ENCODE measurements at regions not wholly inside any gene's neighbourhood (a gene's known extent, or its start where the extent isn't known, plus 50 kb on each side); places are given as distances from the start of the nearest gene placed in this dataset.

DNA sequence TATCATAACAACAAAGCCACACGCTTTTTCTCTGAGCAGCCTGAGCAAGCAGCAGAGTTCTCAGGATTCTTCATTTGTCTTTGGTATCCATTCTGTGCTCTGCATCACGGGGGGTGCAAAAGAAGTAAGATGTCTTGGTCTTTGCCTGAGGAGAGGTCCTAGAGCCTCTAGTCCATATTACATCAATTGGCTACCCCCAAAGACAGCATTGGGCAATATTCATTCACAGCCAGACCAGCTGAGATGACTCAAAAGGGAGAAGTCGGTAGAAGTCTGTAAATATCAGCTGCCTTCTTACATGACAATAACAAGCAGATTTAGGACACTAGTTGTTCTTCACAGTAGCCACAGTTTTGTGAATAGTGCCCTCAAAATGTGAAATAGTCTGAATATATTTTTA, 66.6 kb downstream of the FZD1 start:
- Histone ChIP-seq H3K9me1 (ENCODE audit: control insufficient read depth, insufficient read depth, low read length) (no peaks in the 10 kb centered on the region), H3K27me3 (ENCODE audit: control insufficient read depth in 2 of 2, insufficient read depth in 2 of 2, low read length in 2 of 2) (no peaks in the 10 kb centered on the region; a peak in 2 of 5 replicates), H3K4me1 (replicated peaks in 1 of 2; ENCODE audit: control insufficient read depth in 2 of 2, insufficient read depth in 2 of 2, low read length in 2 of 2) (peaks cover 0 to 4% of the 10 kb centered on the region in 2 experiments; a peak in 2 of 5 replicates), H3K4me2 (ENCODE audit: insufficient read depth, low read length) (no peak overlapping the region), H3K36me3 (ENCODE audit: control insufficient read depth, insufficient read depth, low read length) (no peaks in the 10 kb centered on the region), H3K9me3 (replicated peaks; ENCODE audit: control insufficient read depth, insufficient read depth, low read depth, low read length) (no peaks in the 10 kb centered on the region), H4K20me1 (replicated peaks; ENCODE audit: control insufficient read depth, insufficient read depth, low read length) (no peaks in the 10 kb centered on the region), H3K9ac (ENCODE audit: insufficient read depth in 1 of 2, low read depth in 2 of 2, low read length in 2 of 2) (no peak overlapping the region), H2AFZ (ENCODE audit: low read depth, low read length) (no peak overlapping the region), H3K27ac (ENCODE audit: extremely low read depth, low read depth, low read length) (no peak overlapping the region), H3K79me2 (ENCODE audit: control insufficient read depth, insufficient read depth, low read length) (no peaks in the 10 kb centered on the region), H3K4me3 (no peak overlapping the region)
- FAIRE-seq (no peak), ATAC-seq (no peak; the same call in 2 of the 3 replicates), DNase-seq (ENCODE audit: extremely low read depth in 1 of 4, low spot score in 3 of 4) (no peak)
- in situ Hi-C loops (cut with MboI) = no loop called here
- ChIA-PET POLR2A (no interaction called here), CTCF (ENCODE audit: low intra/inter-chr PET ratio) (no interaction called here)
- BruUV-seq (replicated peaks) = no TSS peak
- WGBS (ENCODE audit: insufficient coverage, low coverage, missing lambda C conversion rate) = 7% methylated on average over 3 of the region's 3 CpGs
- TF ChIP-seq CEBPB (tag; IDR thresholded peaks at IDR 0.05) (peak; percentile 32; the same call in 1 of the 2 replicates), ADNP (tag; IDR thresholded peaks at IDR 0.05) (no peak)
- intact Hi-C loops (cut with micrococcal nuclease) = no loop called here

DNA sequence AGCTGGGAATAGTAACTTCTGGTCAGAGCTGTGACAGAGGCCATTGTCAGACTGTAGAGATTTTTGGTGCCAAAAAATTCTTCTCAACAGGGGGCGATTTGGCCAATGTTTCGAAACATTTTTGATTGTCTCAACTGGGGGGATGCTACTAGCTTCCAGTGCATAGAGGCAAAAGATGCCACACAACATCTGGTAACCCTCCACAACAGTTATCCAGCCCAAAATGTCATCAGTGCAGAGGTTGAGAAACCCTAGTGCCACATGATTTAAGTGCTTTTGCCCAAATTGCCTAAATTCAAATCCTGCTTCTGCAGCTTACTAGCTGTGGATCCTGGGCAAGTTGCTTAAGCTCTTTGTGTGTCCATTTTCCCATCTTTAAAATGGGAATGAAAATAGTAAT, 71.9 kb downstream of the FZD1 start:
- Histone ChIP-seq H4K20me1 (replicated peaks; ENCODE audit: control insufficient read depth, insufficient read depth, low read length) (no peaks in the 10 kb centered on the region), H3K9me3 (replicated peaks; ENCODE audit: control insufficient read depth, insufficient read depth, low read depth, low read length) (no peaks in the 10 kb centered on the region), H3K9me1 (ENCODE audit: control insufficient read depth, insufficient read depth, low read length) (no peaks in the 10 kb centered on the region), H3K4me1 (replicated peaks in 1 of 2; ENCODE audit: control insufficient read depth in 2 of 2, insufficient read depth in 2 of 2, low read length in 2 of 2) (no peaks in the 10 kb centered on the region), H2AFZ (ENCODE audit: low read depth, low read length) (no peak overlapping the region), H3K27ac (ENCODE audit: extremely low read depth, low read depth, low read length) (no peak overlapping the region), H3K4me2 (ENCODE audit: insufficient read depth, low read length) (no peak overlapping the region), H3K4me3 (no peak overlapping the region), H3K9ac (ENCODE audit: insufficient read depth in 1 of 2, low read depth in 2 of 2, low read length in 2 of 2) (no peak overlapping the region), H3K36me3 (ENCODE audit: control insufficient read depth, insufficient read depth, low read length) (no peaks in the 10 kb centered on the region), H3K79me2 (ENCODE audit: control insufficient read depth, insufficient read depth, low read length) (no peaks in the 10 kb centered on the region), H3K27me3 (ENCODE audit: control insufficient read depth in 2 of 2, insufficient read depth in 2 of 2, low read length in 2 of 2) (peaks cover 0 to 2% of the 10 kb centered on the region in 2 experiments; a peak in 2 of 5 replicates)
- no peak for DNase-seq (ENCODE audit: extremely low read depth in 1 of 4, low spot score in 3 of 4)
- no peak for ATAC-seq
- in situ Hi-C loops (cut with MboI) (no loop called here), intact Hi-C loops (cut with micrococcal nuclease) (no loop called here)
- BruUV-seq (replicated peaks) = no TSS peak
- ChIA-PET POLR2A (no interaction called here), CTCF (ENCODE audit: low intra/inter-chr PET ratio) (no interaction called here)
- WGBS (ENCODE audit: insufficient coverage, low coverage, missing lambda C conversion rate) = 4% methylated on average over 2 of the region's 2 CpGs
- no peak for FAIRE-seq
- TF ChIP-seq ZNF3 (CRISPR knock-in tag; IDR thresholded peaks at IDR 0.05) (no peak), ELF4 (CRISPR knock-in tag; IDR thresholded peaks at IDR 0.05) (no peak), BCL6 (CRISPR knock-in tag; IDR thresholded peaks at IDR 0.05) (no peak), ZNF583 (CRISPR knock-in tag; IDR thresholded peaks at IDR 0.05) (no peak), PTRF (tag; IDR thresholded peaks at IDR 0.05) (no peak), TBL1XR1 (IDR thresholded peaks at IDR 0.05; ENCODE audit: low read length in 2 of 2) (no peak), ESRRB (CRISPR knock-in tag; IDR thresholded peaks at IDR 0.05; ENCODE audit: borderline replicate concordance) (no peak), BACH1 (tag; IDR thresholded peaks at IDR 0.05) (no peak), POU5F1 (IDR thresholded peaks at IDR 0.05; ENCODE audit: borderline replicate concordance, low read depth, low read length, partially characterized antibody) (no peak)
- TF ChIP-seq, protein P1, sequence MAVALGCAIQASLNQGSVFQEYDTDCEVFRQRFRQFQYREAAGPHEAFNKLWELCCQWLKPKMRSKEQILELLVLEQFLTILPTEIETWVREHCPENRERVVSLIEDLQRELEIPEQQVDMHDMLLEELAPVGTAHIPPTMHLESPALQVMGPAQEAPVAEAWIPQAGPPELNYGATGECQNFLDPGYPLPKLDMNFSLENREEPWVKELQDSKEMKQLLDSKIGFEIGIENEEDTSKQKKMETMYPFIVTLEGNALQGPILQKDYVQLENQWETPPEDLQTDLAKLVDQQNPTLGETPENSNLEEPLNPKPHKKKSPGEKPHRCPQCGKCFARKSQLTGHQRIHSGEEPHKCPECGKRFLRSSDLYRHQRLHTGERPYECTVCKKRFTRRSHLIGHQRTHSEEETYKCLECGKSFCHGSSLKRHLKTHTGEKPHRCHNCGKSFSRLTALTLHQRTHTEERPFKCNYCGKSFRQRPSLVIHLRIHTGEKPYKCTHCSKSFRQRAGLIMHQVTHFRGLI (CRISPR knock-in tag; IDR thresholded peaks at IDR 0.05) = no peak
- TF ChIP-seq, protein P2, sequence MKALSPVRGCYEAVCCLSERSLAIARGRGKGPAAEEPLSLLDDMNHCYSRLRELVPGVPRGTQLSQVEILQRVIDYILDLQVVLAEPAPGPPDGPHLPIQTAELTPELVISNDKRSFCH (CRISPR knock-in tag; IDR thresholded peaks at IDR 0.05) = no peak
- TF ChIP-seq, protein P2 (tag; IDR thresholded peaks at IDR 0.05) = no peak
- TF ChIP-seq, protein P3, sequence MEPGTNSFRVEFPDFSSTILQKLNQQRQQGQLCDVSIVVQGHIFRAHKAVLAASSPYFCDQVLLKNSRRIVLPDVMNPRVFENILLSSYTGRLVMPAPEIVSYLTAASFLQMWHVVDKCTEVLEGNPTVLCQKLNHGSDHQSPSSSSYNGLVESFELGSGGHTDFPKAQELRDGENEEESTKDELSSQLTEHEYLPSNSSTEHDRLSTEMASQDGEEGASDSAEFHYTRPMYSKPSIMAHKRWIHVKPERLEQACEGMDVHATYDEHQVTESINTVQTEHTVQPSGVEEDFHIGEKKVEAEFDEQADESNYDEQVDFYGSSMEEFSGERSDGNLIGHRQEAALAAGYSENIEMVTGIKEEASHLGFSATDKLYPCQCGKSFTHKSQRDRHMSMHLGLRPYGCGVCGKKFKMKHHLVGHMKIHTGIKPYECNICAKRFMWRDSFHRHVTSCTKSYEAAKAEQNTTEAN (CRISPR knock-in tag; IDR thresholded peaks at IDR 0.05) = no peak
